T-cell (primary cell): ENCODE measurements at regions not wholly inside any gene's neighbourhood (a gene's known extent, or its start where the extent isn't known, plus 50 kb on each side); places are given as distances from the start of the nearest gene placed in this dataset.

ENCODE experiments used
- ATAC-seq, 4 experiments: fragments of 200-7000 bp in 3 of 4; fragments of 150-1000 bp in 1 of 4; cut with Tn5 transposase; replicated peaks in 1 of 4; 1 replicate in 3 of 4; 2 replicates in 1 of 4; pipeline ENCODE4 v1.10.0; 2021; ENCODE audit warnings: moderate library complexity in 3 of 4, mild to moderate bottlenecking in 2 of 4, moderate number of reproducible peaks in 1 of 4
- CTCF ChIA-PET, 2 donors: fragments of 300-600 bp; sonication (Branson Sonifier 250); formaldehyde crosslinking; loops; one replicate each; lab custom pipeline; 2022; ENCODE audit warnings: antibody characterized with exemption in 2 of 2; lab: Charles Lee
- POLR2A ChIA-PET, 2 donors: fragments of 300-600 bp; sonication (Branson Sonifier 250); formaldehyde crosslinking; loops; one replicate each; lab custom pipeline; 2022; ENCODE audit warnings: antibody characterized with exemption in 2 of 2; lab: Charles Lee
- DNase-seq, 35 experiments: peaks; one replicate each; pipeline versions ENCODE4 v3.0.0 to v3.0.0-alpha.2; 2013 to 2023
- H3K27ac ChIP-seq: one replicate; pipeline ENCODE4 v1.5.1; 2013; ENCODE audit warnings: low read length
- H3K27me3 ChIP-seq, 2 experiments: replicated peaks in 1 of 2; 1 replicate in 1 of 2; 2 replicates in 1 of 2; pipeline versions ENCODE4 v1.6.1 to v1.7.0; 2013; ENCODE audit warnings: low read length in 1 of 2, mixed read lengths in 1 of 2; ENCODE audit not compliant: control insufficient read depth in 2 of 2, insufficient read depth in 2 of 2; ENCODE audit errors: extremely low read depth in 1 of 2
- H3K36me3 ChIP-seq, 2 donors: 1 replicate in 1 of 2; 2 replicates in 1 of 2; pipeline versions ENCODE4 v1.6.1 to v1.7.0; 2013; ENCODE audit warnings: low read length in 1 of 2; ENCODE audit not compliant: control insufficient read depth in 2 of 2, insufficient read depth in 1 of 2; ENCODE audit errors: extremely low read depth in 1 of 2
- H3K4me1 ChIP-seq, 2 experiments: 1 replicate in 1 of 2; 2 replicates in 1 of 2; pipeline versions ENCODE4 v1.6.1 to v1.7.0; 2013; ENCODE audit warnings: low read length in 2 of 2, mixed read lengths in 1 of 2; ENCODE audit not compliant: insufficient read depth in 2 of 2, control insufficient read depth in 1 of 2; ENCODE audit errors: extremely low read depth in 1 of 2
- H3K4me3 ChIP-seq, 2 donors: 1 replicate in 1 of 2; 2 replicates in 1 of 2; pipeline versions ENCODE4 v1.5.1 to v1.7.0; 2013; ENCODE audit warnings: mild to moderate bottlenecking in 2 of 2, low read length in 1 of 2, moderate library complexity in 1 of 2; ENCODE audit not compliant: control insufficient read depth in 1 of 2; ENCODE audit errors: extremely low read depth in 1 of 2
- H3K9me3 ChIP-seq: 2 replicates; pipeline ENCODE4 v1.7.0; 2013
- H3K27ac Mint-ChIP-seq, 2 donors: one replicate each; pipeline ENCODE4 v1.8.0; 2020 to 2021; ENCODE audit warnings: mild to moderate bottlenecking in 2 of 2, mixed read lengths in 2 of 2
- H3K27me3 Mint-ChIP-seq, 2 donors: one replicate each; pipeline ENCODE4 v1.8.0; 2021 to 2022; ENCODE audit warnings: mixed read lengths in 2 of 2
- H3K36me3 Mint-ChIP-seq: one replicate; pipeline ENCODE4 v1.8.0; 2021; ENCODE audit warnings: mixed read lengths
- H3K4me1 Mint-ChIP-seq, 3 donors: one replicate each; pipeline ENCODE4 v1.8.0; 2020 to 2022; ENCODE audit warnings: mixed read lengths in 3 of 3, mild to moderate bottlenecking in 1 of 3
- H3K4me3 Mint-ChIP-seq, 3 donors: one replicate each; pipeline ENCODE4 v1.8.0; 2020 to 2022; ENCODE audit warnings: mild to moderate bottlenecking in 3 of 3, mixed read lengths in 3 of 3, moderate library complexity in 3 of 3
- H3K9me3 Mint-ChIP-seq, 3 donors: one replicate each; pipeline ENCODE4 v1.8.0; 2020 to 2022; ENCODE audit warnings: mixed read lengths in 3 of 3
- WGBS: methylation state at CpG from one replicate; pipeline ENCODE4 v1.1.5; 2013; ENCODE audit warnings: missing lambda C conversion rate; ENCODE audit not compliant: insufficient coverage; 5-methylcytosine and 5-hydroxymethylcytosine counted together

GRCh38 chr20:12294678-12295077 is 377.0 kb downstream of the BTBD3 start:
- Histone ChIP-seq H3K4me3 (no peak overlapping the region), H3K36me3 (no peaks in the 10 kb centered on the region), H3K4me1 (no peaks in the 10 kb centered on the region), H3K9me3 (no peaks in the 10 kb centered on the region), H3K27me3 (no peaks in the 10 kb centered on the region), H3K27ac (no peak overlapping the region)
- Mint-ChIP-seq H3K27me3 (no peaks in the 10 kb centered on the region), H3K27ac (no peak overlapping the region), H3K4me1 (no peaks in the 10 kb centered on the region), H3K4me3 (no peak overlapping the region), H3K36me3 (no peaks in the 10 kb centered on the region), H3K9me3 (peaks cover 34 to 38% (median 35%) of the 10 kb centered on the region in 3 donors)
- POLR2A ChIA-PET: no interaction called here
- 94% methylated on average over 3 of the region's 3 CpGs for WGBS
- CTCF ChIA-PET: no interaction called here
- DNase-seq: no peak
- ATAC-seq: no peak

GRCh38 chr20:12305188-12305950 is 387.7 kb downstream of the BTBD3 start:
- H3K36me3 Mint-ChIP-seq: no peaks in the 10 kb centered on the region
- no peak for DNase-seq
- ChIA-PET POLR2A (no interaction called here), CTCF (no interaction called here)
- no peak overlapping the region for H3K4me3 Mint-ChIP-seq
- H3K27me3 ChIP-seq: no peaks in the 10 kb centered on the region
- no peaks in the 10 kb centered on the region for H3K36me3 ChIP-seq
- ATAC-seq: no peak
- no peak overlapping the region for H3K27ac ChIP-seq
- H3K9me3 Mint-ChIP-seq: peaks cover 20 to 32% (median 27%) of the 10 kb centered on the region in 3 donors
- H3K27me3 Mint-ChIP-seq: no peaks in the 10 kb centered on the region
- 57% methylated on average over 1 of the region's 9 CpGs for WGBS
- H3K27ac Mint-ChIP-seq: no peak overlapping the region
- no peak overlapping the region for H3K4me3 ChIP-seq
- no peaks in the 10 kb centered on the region for H3K4me1 Mint-ChIP-seq
- no peaks in the 10 kb centered on the region for H3K9me3 ChIP-seq
- no peaks in the 10 kb centered on the region for H3K4me1 ChIP-seq

- Mint-ChIP-seq H3K4me1 (no peaks in the 10 kb centered on the region), H3K27ac (no peak overlapping the region), H3K27me3 (no peaks in the 10 kb centered on the region), H3K36me3 (no peaks in the 10 kb centered on the region), H3K4me3 (no peak overlapping the region), H3K9me3 (peaks cover 20 to 33% (median 27%) of the 10 kb centered on the region in 3 donors)
- H3K4me3 ChIP-seq: no peak overlapping the region
- ATAC-seq (no peak), DNase-seq (no peak)
- no CpG with 5 or more reads among the region's 2 CpGs for WGBS
- no peaks in the 10 kb centered on the region for H3K36me3 ChIP-seq
- H3K4me1 ChIP-seq: no peaks in the 10 kb centered on the region
- no peaks in the 10 kb centered on the region for H3K27me3 ChIP-seq
- CTCF ChIA-PET: no interaction called here
- POLR2A ChIA-PET: no interaction called here
- H3K9me3 ChIP-seq: no peaks in the 10 kb centered on the region
- no peak overlapping the region for H3K27ac ChIP-seq
Measured at GRCh38 chr20:12306107-12306506, 388.4 kb downstream of the BTBD3 start.

GRCh38 chr20:12311094-12311865 is 393.6 kb downstream of the BTBD3 start:
- DNase-seq (no peak), ATAC-seq (no peak)
- ChIA-PET POLR2A (interaction anchor here in 1 of 2 donors (0.6 kb wide), 1 partner anchor 71 kb away, joined by 7 read pairs; no protein-coding TSS in a partner anchor), CTCF (no interaction called here)
- H3K9me3 ChIP-seq: no peaks in the 10 kb centered on the region
- Mint-ChIP-seq H3K9me3 (peaks cover 7 to 23% (median 13%) of the 10 kb centered on the region in 3 donors), H3K27me3 (no peaks in the 10 kb centered on the region), H3K36me3 (no peaks in the 10 kb centered on the region), H3K4me3 (no peak overlapping the region), H3K27ac (no peak overlapping the region), H3K4me1 (no peaks in the 10 kb centered on the region)
- no peaks in the 10 kb centered on the region for H3K4me1 ChIP-seq
- WGBS: 68% methylated on average over 4 of the region's 6 CpGs
- no peaks in the 10 kb centered on the region for H3K27me3 ChIP-seq
- no peaks in the 10 kb centered on the region for H3K36me3 ChIP-seq
- no peak overlapping the region for H3K4me3 ChIP-seq
- no peak overlapping the region for H3K27ac ChIP-seq

- Mint-ChIP-seq H3K9me3 (peaks cover 8 to 18% (median 8%) of the 10 kb centered on the region in 3 donors), H3K27ac (no peak overlapping the region), H3K4me1 (no peaks in the 10 kb centered on the region), H3K4me3 (no peak overlapping the region), H3K27me3 (no peaks in the 10 kb centered on the region), H3K36me3 (no peaks in the 10 kb centered on the region)
- CTCF ChIA-PET: no interaction called here
- H3K36me3 ChIP-seq: no peaks in the 10 kb centered on the region
- POLR2A ChIA-PET: no interaction called here
- WGBS: no CpG with 5 or more reads among the region's 1 CpG
- H3K27ac ChIP-seq: no peak overlapping the region
- no peak overlapping the region for H3K4me3 ChIP-seq
- no peaks in the 10 kb centered on the region for H3K27me3 ChIP-seq
- no peaks in the 10 kb centered on the region for H3K9me3 ChIP-seq
- ATAC-seq: no peak
- DNase-seq: no peak
- H3K4me1 ChIP-seq: no peaks in the 10 kb centered on the region
Measured at GRCh38 chr20:12315652-12316051, 398.0 kb downstream of the BTBD3 start.

- H3K36me3 Mint-ChIP-seq: no peaks in the 10 kb centered on the region
- Histone ChIP-seq H3K4me3 (no peak overlapping the region), H3K27me3 (no peaks in the 10 kb centered on the region), H3K36me3 (no peaks in the 10 kb centered on the region), H3K9me3 (no peaks in the 10 kb centered on the region), H3K4me1 (no peaks in the 10 kb centered on the region), H3K27ac (no peak overlapping the region)
- DNase-seq (no peak), ATAC-seq (no peak)
- H3K4me3 Mint-ChIP-seq: no peak overlapping the region
- H3K27ac Mint-ChIP-seq: no peak overlapping the region
- POLR2A ChIA-PET: no interaction called here
- 100% methylated on average over 1 of the region's 2 CpGs for WGBS
- peaks cover 13 to 18% (median 13%) of the 10 kb centered on the region in 3 donors for H3K9me3 Mint-ChIP-seq
- no peaks in the 10 kb centered on the region for H3K4me1 Mint-ChIP-seq
- CTCF ChIA-PET: no interaction called here
- no peaks in the 10 kb centered on the region for H3K27me3 Mint-ChIP-seq
Measured at GRCh38 chr20:12316794-12317193, 399.1 kb downstream of the BTBD3 start.
